HG02885 (cell line): ENCODE measurements at regions not wholly inside any gene's neighbourhood (a gene's known extent, or its start where the extent isn't known, plus 50 kb on each side); places are given as distances from the start of the nearest gene placed in this dataset.

ENCODE experiments used
- ATAC-seq: cut with Tn5 transposase; IDR thresholded peaks from one replicate; pipeline ENCODE4 v1.9.1; 2021; ENCODE audit warnings: mild to moderate bottlenecking; ENCODE audit not compliant: unreplicated experiment, poor library complexity

DNA sequence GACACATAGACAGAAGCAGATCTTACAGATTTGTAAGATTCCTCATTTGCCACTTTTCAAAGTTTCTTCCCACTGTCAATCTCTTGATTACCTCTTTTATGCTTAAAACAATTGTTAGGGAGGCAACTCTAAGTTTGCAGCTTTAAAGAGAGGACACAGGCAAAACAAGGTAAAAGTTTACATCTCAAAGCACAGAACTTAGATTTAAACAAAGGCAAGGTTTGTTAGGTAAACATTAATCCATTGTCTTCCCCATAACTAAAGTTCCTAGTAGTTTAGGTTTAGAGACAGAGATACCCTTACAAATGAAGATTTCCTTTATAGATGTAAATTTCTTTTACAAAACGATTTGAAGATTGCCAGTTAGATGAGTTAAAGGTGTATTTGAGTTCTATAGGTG, 176.9 kb downstream of the AASDH start:
- no peak for ATAC-seq

DNA sequence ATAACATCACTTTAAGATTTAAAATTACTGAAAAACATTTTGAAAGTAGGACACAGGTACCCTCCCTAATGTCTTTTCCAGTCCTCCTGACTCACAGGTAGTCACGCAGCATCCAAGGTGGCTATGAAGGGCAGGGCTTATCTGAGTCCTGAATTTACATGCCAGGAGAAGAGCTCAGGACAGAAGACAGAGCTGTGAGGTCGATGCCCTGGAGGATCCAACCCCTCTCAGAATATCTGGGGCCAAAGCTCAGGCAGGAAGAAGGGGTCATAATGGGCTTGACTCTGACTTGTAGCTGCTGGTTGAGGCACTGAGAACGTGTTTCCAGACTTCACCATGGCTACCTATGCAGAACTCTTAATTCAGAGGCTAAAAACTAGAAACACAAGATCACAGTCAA, 177.5 kb downstream of the AASDH start:
- no peak for ATAC-seq

DNA sequence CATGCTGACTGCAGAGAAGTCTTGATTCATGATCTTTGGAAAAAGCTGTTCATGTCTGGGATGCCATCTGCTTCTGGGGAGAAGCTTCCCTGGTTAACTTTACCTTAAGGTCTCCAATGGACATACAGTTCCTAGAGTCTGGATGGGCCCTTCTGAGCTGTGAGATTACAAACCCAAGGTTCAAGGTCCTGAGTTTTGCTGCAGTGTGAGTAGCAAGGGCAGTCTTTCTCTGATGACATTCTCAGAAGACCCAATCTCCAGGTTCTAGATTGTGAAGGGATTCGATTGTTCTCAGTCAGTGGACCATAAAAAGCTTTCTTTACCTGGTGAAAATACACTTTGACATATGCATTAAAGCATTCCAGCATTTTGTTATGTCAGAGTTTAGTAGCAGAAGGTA, 179.2 kb downstream of the AASDH start:
- no peak for ATAC-seq

DNA sequence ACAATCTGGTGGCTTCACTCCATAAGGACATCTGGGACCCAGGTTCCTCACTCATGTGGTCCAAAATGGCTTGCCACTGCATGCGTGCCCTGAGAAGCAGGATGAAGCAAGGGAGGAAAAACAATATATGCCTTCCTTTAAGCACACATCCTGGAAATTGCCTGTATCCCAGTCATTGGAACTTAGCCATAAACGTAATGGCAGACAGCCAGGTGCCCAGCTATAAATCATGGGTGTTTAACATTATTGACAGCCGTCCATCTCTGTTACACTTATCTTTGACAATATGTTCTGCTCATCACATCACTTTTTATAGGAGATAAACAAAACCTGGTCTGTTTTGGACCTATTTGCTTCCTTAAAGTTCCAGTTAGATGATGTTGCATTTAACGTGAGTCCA, 181.0 kb downstream of the AASDH start:
- ATAC-seq: no peak

DNA sequence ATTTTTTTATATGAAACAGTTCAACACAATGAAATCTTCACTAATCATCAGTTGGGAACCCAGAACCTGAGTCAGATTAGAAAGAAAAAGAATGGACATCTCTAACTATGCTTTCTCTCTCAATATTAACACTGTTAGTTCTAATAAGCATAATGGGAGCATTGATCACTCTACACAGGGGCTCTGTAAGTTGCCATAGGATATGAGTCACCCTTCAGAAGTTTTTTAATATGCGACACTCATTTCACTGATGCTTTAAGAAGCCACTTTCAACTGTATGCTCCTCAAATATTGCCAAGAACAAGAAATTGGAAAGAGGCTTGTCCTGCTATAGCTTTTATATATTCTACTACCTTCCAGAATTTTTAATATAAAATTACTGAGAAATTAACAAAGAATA, 187.0 kb downstream of the AASDH start:
- ATAC-seq: no peak

DNA sequence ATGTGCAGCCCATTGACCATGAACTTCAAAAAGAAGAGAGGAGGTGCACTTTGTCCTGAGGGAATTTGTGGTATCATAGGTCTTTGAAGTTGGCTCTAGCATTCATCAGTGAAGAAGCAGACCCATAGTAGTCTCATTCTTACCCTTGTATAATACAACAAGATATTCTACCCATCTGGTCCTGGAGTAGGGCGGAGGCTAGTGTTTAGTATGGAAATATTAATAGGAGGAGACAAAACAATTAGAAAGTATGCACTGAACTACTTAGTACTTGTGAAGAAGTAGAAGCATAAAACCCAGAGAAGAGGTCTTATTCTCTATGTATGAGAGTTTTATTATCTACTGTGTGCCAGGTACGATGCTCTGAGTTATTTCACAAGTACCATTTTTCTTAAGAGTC, 189.0 kb downstream of the AASDH start:
- ATAC-seq: no peak

DNA sequence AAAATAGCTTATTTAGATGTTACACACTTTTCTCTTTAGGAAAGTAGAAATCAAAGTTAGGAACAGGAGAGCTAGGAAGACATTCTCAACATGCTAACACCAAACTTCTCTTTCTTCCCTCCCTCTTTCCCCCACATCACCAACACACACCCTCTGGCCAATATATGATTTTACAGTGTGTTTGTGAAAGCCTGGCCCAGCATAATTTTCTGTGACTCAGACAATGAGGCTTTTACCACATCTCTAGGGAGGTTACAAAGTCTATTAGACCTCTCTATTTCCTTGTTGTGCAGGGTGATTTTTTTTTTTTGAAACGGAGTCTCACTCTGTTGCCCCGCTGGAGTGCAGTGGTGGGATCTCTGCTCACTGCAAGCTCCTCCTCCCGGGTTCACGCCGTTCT, 189.9 kb downstream of the AASDH start:
- no peak for ATAC-seq

DNA sequence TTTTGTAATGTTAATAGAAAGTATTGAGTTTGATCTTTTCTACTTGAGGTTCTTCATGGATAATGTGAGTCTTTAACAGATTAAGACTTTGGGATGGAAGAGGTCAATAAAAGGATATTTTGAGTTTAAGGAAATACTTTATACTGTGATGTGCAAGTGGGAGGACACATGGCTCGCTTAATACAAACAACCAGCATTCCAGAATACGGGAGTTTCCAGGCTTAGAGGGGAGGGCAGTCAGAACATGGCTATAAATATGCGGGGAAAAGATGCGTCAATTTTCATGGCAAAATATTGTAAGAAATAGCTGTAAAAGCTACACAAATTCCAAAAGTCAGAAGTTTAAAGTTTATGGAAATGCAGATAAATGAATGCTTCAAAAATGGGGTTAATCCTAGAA, 192.3 kb downstream of the AASDH start:
- ATAC-seq: no peak

DNA sequence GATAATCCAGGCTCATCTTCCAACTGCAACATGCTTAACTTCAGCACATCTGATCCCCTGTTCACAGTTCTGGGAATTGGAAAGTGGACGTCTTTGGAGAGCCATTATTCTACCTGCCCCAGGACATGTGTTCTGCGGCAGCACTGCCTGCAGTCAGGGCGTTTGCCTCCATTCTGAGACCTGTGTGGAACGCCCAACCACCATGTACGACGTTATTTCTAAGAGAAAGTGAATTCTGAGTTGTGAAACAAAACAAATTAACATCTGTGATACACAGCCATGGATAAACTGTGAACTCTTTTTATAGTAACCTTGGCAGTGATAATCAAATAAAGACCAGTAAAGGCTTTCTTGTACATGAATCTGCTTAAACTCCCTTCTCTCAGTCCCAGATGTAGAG, 195.8 kb downstream of the AASDH start:
- ATAC-seq: no peak

DNA sequence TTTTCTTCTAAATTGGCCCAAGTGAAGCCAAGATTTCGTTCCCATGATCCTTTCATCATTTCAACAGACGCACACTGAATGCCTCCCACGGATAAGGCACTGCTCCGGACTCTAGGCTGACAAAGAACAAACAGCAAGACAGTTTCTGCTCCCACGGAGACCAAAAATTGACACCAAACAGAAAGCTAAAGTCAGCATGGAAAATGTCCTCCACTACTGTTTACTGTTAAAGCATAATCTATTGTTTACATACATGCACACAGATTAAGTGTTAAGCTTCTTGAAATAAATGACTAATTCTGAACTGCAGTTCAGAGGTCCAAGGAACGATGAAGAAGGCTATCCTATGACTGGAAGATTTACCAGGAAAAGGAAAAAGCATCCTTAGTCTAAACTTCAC, 199.6 kb downstream of the AASDH start:
- no peak for ATAC-seq

DNA sequence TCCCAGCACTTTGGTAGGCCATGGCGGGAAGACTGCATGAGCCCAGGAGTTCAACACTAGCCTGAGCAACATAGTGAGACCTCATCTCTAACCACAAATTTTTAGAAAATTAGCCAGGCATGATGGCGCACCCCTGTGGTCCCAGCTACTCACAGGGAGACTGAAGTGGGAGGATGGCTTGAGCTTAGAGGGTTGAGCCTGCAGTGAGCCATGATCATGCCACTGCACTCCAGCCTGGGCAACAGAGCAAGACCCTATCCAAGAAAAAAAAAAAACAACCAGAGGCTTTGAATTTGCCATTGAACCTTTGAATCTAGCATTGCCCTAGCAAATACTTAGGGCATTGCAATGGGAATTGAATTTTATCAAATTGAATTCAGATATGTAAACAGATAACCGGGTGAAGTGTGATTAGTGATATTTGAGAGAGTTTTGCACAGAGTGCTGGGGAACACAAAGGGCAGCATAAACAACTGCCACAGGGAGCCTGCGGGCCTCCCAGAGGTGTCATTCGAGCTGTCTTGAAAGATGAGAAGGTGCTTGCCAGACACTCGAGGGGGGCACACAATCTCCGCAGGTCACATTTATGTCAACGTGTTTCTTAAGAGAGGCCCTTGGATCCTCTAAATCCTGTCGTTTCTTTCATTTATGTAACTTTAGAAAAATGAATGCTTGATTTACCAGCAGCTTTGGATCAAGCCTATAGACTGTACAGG, 200.3 kb downstream of the AASDH start:
- no peak for ATAC-seq

DNA sequence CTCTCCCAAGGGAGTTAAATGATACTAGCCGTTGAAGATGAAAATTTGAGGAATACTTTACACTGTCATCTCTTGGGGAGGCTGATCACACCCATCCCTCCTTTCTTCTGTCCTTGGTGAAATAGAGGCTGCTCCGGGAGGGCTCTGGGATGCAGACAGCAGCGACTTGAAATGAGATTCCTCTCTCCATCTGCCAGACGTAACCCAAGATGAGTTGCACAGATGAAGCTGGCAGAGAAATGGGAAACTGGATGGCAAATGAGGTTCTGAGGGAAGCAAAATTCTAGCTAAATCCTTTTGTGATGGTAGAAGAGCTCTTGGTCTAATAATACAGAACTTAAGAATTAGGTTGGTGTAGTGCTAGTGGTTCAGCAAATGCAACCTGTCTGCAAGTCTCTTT, 201.4 kb downstream of the AASDH start:
- ATAC-seq: no peak

DNA sequence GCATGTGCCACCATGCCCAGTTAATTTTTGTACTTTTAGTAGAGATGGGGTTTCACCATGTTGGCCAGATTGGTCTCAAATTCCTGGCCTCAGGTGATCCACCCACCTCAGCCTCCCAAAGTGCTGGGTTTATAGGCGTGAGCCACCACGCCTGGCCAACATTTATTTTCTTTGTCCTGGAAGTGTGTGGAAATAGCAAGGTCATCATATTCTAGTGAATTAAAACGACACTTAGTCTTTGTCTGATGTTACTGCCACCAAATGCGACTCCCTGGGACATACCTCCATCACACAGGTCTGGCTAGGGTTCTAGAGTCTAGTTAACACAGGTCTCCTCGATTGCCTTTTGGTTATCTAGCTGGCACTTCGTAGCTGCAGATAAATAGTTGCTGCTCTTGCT, 203.1 kb downstream of the AASDH start:
- ATAC-seq: no peak

DNA sequence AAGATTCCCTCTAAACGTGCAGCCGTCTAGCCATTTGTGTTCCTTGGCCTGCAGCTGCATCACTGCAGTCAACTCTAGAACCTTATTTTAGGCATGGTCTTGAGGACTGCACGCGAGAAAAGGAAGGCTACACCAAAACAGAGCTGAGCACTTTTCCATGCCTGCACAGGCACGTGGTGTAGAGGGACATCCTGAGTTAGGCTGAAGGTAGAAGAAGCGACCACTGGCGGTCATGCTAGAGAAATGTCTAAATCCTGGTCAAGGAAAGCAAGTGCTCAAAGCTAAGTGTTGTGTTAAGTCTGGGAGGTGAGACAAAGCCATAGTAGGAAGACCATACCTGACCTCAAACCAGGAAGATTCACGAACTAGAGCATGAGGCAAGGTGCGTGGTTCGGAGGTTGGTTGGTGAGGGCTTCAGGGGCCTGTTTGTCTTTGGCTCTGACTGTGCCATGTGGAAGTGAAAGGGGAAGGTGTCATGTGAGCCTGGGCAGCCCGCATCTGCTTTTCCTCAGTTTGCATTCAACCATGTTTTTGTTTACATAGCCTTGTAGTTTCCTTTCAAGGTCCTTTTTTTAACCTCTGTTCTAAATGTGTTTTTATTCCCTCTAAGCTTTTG, 203.8 kb downstream of the AASDH start:
- ATAC-seq: peak; percentile 87

DNA sequence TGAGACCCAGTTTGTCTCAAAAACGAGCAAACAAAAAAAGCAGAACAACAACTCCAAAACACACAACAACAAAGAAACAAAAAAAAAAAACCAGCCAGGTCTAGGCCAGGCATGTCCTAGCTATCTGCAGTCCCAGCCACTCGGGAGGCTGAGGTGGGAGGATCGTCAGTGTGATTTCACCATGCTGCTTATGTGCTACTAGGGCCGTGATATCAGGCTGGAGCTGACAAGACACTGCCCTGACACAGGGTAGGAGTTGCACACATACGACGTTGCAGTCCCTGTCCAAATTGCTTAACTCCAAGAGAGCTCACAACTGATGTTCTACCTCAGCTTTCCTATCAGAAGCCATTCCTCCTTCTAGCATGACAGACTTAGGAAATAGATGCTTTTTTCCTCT, 204.9 kb downstream of the AASDH start:
- ATAC-seq: no peak

DNA sequence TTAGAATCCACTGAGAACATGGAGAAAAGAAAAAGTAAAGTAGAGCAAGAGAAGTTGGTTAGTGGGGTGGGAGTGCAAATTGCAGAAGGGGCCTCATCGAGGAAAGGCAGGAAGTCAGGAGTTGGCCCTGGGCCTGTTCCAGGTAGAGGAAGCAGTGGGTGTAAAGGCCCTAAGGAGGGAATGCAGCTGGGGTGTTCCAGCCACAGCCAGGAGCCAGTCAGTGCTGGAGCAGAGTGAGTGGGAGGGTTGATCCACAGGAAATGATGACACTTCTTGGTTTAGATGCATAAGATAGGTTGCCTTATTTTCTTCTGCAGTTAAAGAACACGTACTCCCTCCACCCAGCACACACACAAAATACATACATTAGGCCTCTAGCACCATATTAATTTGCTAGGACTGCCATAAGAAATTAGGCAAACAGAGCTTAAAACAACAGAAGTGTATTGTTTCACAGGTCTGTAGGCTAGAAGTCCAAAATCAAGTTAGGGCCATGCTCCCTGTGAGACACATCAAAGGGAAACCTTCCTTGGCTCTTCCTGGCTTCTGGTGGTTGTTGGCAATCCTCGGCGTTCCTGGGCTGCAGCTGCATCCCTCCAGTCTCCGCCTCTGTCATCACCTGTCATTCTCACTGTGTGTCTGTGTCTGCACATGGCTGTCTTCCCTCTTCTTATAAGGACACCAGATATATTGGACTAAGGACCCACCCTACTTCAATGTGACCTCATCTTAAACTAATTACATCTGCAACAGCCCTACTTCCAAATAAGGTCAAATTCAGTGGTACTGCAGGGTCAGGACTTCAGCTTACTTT, 205.9 kb downstream of the AASDH start:
- ATAC-seq: no peak

DNA sequence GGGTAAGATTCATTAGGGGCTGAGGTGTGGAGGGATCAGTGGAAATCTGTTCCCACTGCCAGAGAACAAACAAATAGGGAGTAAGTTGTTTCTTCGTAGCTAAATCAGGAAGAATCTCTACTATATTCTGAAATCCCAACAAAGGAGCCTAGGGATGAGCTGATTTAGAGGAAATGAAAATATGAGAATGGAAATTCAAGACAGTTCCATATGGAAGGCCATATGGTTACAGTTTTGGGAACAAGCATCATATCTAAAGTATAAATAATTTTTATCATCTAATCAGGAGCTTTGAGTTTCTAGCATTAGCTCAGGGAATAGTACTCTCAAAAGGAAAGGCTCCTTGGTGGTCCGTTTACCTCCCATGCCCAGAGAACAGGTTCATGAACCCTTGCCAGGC, 218.2 kb downstream of the AASDH start:
- ATAC-seq: no peak

DNA sequence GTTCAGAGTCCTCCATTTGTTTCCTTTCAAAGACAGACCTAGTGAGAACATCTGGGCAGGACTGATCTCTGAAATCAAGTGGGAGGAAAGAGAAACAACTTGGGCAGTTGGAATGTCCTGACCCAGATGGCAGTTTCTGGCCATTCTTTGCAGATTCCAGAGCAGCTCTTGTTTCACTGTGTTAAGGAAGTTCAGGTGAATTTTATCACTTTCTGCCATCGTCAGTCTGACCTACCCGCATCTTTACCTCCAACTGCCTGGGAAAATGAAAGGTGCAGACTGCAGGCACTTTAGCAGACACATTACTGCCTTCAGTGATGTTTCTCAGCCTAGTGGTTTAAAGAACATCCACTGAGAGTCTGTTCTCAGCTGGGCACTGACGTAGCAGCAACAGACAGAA, 216.2 kb downstream of the CEP135 start:
- no peak for ATAC-seq

DNA sequence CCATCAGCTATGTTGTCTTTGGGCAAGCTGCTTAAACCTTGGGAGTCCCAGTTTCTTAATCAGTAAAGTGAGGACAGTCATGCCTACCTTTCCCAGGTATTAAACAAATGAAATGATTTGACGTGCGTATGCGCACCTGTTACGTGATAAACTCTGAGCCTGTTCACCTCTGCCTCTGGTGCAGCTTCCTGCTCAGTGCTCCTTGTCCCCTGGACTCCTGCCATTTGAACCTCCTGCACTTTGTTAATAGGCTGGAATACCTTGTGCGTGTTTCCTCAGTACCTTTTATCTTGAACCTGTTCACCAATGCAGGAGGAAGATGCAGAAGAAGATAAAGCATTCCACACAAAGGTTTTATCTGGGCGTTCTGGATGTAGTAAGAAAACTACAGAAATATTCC, 211.9 kb downstream of the CEP135 start:
- no peak for ATAC-seq

DNA sequence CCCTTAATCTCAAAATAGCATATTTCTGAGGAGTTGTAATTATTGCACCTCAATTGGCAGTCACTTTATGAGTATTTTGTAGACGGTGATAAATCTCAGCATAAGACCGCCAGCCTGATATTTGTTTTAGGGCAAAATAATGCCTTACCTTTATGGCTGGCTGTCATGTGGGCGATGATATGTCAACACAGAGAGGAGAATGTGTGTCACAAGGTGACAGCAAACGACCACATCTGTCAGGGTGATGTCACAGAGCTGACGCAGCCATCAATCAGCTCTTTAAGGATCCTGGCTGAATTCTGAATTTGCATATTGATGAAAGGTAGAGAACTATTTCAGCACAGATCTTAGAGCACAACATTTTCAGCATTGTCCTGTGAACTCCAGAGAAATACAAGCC, 209.7 kb downstream of the CEP135 start:
- no peak for ATAC-seq

DNA sequence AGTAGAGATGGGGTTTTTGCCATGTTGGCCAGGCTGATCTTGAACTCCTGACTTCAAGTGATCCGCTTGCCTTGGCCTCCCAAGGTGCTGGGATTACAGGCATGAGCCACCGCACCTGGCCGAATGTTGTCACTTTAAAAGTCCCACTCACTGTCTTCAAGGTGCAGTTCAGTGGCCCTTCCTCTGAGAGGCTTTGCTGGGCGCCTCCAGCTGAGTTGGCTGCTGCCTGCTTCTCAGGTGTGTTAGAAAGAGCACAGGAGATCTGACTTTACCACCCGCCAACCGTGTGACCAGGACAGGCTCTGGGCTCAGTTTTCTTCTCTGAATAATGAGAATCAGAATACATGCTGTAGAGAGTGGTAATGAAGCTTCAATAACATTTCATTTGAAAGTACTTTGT, 207.4 kb downstream of the CEP135 start:
- no peak for ATAC-seq

DNA sequence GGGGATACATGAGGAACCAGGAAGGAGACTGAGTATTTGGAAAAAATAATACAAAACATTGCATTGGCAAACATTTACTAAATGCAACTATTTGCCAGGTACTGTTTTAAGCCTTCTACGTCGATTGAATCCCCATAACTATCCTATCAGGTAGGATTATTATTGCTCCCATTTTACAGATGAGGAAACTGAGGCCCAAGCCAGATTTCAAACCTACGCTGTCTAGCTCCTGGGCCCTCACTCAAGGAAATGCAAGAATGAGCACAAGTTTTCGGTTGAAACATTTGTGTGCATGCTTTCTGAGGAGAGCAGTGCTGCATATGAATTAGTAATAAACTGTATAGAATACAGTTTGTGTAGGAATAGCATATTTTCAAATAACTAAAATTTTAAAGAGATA, 206.7 kb downstream of the CEP135 start:
- no peak for ATAC-seq
